Keratinocyte (primary cell): ENCODE measurements at regions not wholly inside any gene's neighbourhood (a gene's known extent, or its start where the extent isn't known, plus 50 kb on each side); places are given as distances from the start of the nearest gene placed in this dataset.

ENCODE experiments used
- DNase-seq: peaks from one replicate; pipeline ENCODE4 v3.0.0-alpha.2; 2011; ENCODE audit warnings: low read depth, missing footprints, low spot score
- FAIRE-seq: peaks from 2 replicates; lab custom pipeline; 2011; peaks lifted over from hg19 to GRCh38; lab: Jason Lieb, UNC
- H2AFZ ChIP-seq: 2 replicates; pipeline ENCODE4 v1.6.0; 2012; ENCODE audit warnings: low read length, control low read depth, inconsistent platforms; ENCODE audit not compliant: control insufficient read depth
- H3K27ac ChIP-seq: 2 replicates; pipeline ENCODE4 v1.5.1; 2011; ENCODE audit warnings: low read length; ENCODE audit not compliant: control insufficient read depth, insufficient read depth
- H3K27me3 ChIP-seq: 3 replicates; pipeline ENCODE4 v1.6.0; 2011; ENCODE audit warnings: low read length; ENCODE audit not compliant: control insufficient read depth, insufficient read depth; ENCODE audit errors: extremely low read depth
- H3K36me3 ChIP-seq, 2 experiments: 2 replicates in 1 of 2; 3 replicates in 1 of 2; pipeline ENCODE4 v1.5.1; 2011; ENCODE audit warnings: low read length in 2 of 2, mild to moderate bottlenecking in 1 of 2; ENCODE audit not compliant: control insufficient read depth in 2 of 2, insufficient read depth in 2 of 2; ENCODE audit errors: extremely low read depth in 1 of 2
- H3K4me1 ChIP-seq: 3 replicates; pipeline ENCODE4 v1.5.1; 2011; ENCODE audit warnings: low read length; ENCODE audit not compliant: control insufficient read depth, insufficient read depth; ENCODE audit errors: extremely low read depth
- H3K4me2 ChIP-seq: 3 replicates; pipeline ENCODE4 v1.6.0; 2011; ENCODE audit warnings: low read depth, low read length; ENCODE audit not compliant: control insufficient read depth, insufficient read depth; ENCODE audit errors: extremely low read depth
- H3K4me3 ChIP-seq, 3 experiments: fragments of 200-600 bp in 1 of 3; sonication (generic) in 1 of 3; 2 replicates in 2 of 3; 3 replicates in 1 of 3; pipeline ENCODE4 v1.5.1; 2011 to 2016; ENCODE audit warnings: low read length in 3 of 3, mild to moderate bottlenecking in 3 of 3, control low read depth in 2 of 3, inconsistent platforms in 1 of 3, low read depth in 1 of 3, mixed read lengths in 1 of 3, mixed run types in 1 of 3, moderate library complexity in 1 of 3; ENCODE audit not compliant: control insufficient read depth in 2 of 3, insufficient read depth in 2 of 3; ENCODE audit errors: extremely low read depth in 1 of 3
- H3K79me2 ChIP-seq: 2 replicates; pipeline ENCODE4 v1.6.0; 2012; ENCODE audit warnings: low read length; ENCODE audit not compliant: control insufficient read depth, insufficient read depth
- H3K9ac ChIP-seq: 3 replicates; pipeline ENCODE4 v1.6.0; 2011; ENCODE audit warnings: low read length; ENCODE audit not compliant: control insufficient read depth, insufficient read depth; ENCODE audit errors: extremely low read depth
- H3K9me1 ChIP-seq: 3 replicates; pipeline ENCODE4 v1.6.0; 2011; ENCODE audit warnings: low read length; ENCODE audit not compliant: control insufficient read depth, insufficient read depth; ENCODE audit errors: extremely low read depth
- H3K9me3 ChIP-seq: 2 replicates; pipeline ENCODE4 v1.5.1; 2012; ENCODE audit warnings: low read depth, low read length; ENCODE audit not compliant: control insufficient read depth
- H4K20me1 ChIP-seq: 3 replicates; pipeline ENCODE4 v1.6.0; 2011; ENCODE audit warnings: low read length; ENCODE audit not compliant: control insufficient read depth, insufficient read depth; ENCODE audit errors: extremely low read depth
- CTCF ChIP-seq, 3 experiments: IDR thresholded peaks in 1 of 3; conservative IDR thresholded peaks in 1 of 3; optimal IDR thresholded peaks in 1 of 3; 2 replicates in 2 of 3; 3 replicates in 1 of 3; pipeline versions ENCODE3 to v1.5.1; 2011; ENCODE audit warnings: low read length in 3 of 3, mild to moderate bottlenecking in 3 of 3, moderate library complexity in 2 of 3, control low read depth in 1 of 3, inconsistent platforms in 1 of 3; ENCODE audit not compliant: insufficient read depth in 2 of 3; ENCODE audit errors: extremely low read depth in 1 of 3
- EZH2 ChIP-seq: IDR thresholded peaks from one replicate; pipeline ENCODE4 v1.6.1; 2012; ENCODE audit warnings: inconsistent platforms, mild to moderate bottlenecking, low read length, moderate library complexity
- dilution Hi-C: fragments of 300-500 bp; cut with MboI; formaldehyde crosslinking; loops from one replicate; pipeline ENCODE4 v1.7.0; 2020; ENCODE audit warnings: low sequenced_read_pairs; ENCODE audit not compliant: extremely low pct_ligation_motif_present

DNA sequence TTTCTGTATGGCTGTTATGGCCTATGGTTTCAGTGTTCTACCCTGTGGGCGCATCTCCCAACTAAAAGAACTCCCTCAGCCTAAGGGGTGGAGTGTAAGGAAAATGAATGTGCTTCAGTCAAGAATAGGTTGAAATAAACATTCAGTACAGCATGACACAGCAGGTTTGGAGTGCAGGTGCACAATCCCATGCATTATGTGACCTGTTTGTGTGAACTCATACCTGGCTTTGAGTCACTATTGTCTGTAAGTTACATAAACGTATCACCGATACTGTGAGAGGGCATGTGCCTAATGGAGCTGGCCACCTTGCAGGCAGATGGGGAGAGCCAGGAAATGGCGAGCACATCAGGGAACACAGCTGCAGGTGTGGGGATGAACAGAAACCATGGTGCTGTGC is 216.0 kb downstream of the DSEL start:
- TF ChIP-seq CTCF (optimal IDR thresholded peaks at IDR 0.05 in 1 of 3, IDR thresholded peaks at IDR 0.05 in 1 of 3, conservative IDR thresholded peaks at IDR 0.05 in 1 of 3; ENCODE audit: extremely low read depth in 1 of 3, insufficient read depth in 2 of 3, low read length in 3 of 3): no peak
- no peak for TF ChIP-seq EZH2
- H2AFZ ChIP-seq: no peak overlapping the region
- H3K9ac ChIP-seq: no peak overlapping the region
- H3K4me1 ChIP-seq: no peaks in the 10 kb centered on the region
- no peaks in the 10 kb centered on the region for H3K9me1 ChIP-seq
- no peak overlapping the region for H3K4me2 ChIP-seq
- no peaks in the 10 kb centered on the region for H3K79me2 ChIP-seq
- no peaks in the 10 kb centered on the region for H4K20me1 ChIP-seq
- no peaks in the 10 kb centered on the region for H3K27me3 ChIP-seq
- dilution Hi-C loops: no loop called here
- FAIRE-seq (no peak), DNase-seq (no peak)
- H3K27ac ChIP-seq: no peak overlapping the region
- no peaks in the 10 kb centered on the region for H3K36me3 ChIP-seq
- no peak overlapping the region for H3K4me3 ChIP-seq
- no peaks in the 10 kb centered on the region for H3K9me3 ChIP-seq

DNA sequence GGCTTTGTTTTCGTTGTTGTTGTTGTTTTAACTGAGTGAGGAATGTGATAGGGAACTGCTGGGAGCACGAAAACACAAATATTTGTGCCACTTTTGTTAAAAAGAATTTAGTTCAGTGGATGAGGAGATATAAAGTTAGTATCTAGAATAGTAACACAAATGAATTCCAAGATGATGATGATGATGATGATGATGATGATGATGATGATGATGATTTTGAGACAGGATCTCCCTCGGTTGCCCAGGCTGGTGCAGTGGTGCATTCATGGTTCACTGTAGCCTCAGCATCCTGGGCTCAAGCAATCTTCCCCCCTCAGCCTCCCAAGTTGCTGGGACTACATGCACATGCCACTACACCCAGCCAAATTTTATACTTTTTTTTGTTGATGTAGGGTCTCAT is 223.7 kb downstream of the DSEL start:
- H3K9me1 ChIP-seq: no peaks in the 10 kb centered on the region
- no peak overlapping the region for H3K9ac ChIP-seq
- no peak overlapping the region for H3K4me3 ChIP-seq
- FAIRE-seq (no peak), DNase-seq (no peak)
- H3K4me2 ChIP-seq: no peak overlapping the region
- TF ChIP-seq EZH2 (no peak), CTCF (optimal IDR thresholded peaks at IDR 0.05 in 1 of 3, IDR thresholded peaks at IDR 0.05 in 1 of 3, conservative IDR thresholded peaks at IDR 0.05 in 1 of 3; ENCODE audit: extremely low read depth in 1 of 3, insufficient read depth in 2 of 3, low read length in 3 of 3) (no peak)
- H3K36me3 ChIP-seq: no peaks in the 10 kb centered on the region
- dilution Hi-C loops: no loop called here
- H4K20me1 ChIP-seq: no peaks in the 10 kb centered on the region
- H3K27ac ChIP-seq: no peak overlapping the region
- H2AFZ ChIP-seq: no peak overlapping the region
- no peaks in the 10 kb centered on the region for H3K27me3 ChIP-seq
- H3K4me1 ChIP-seq: no peaks in the 10 kb centered on the region
- H3K9me3 ChIP-seq: no peaks in the 10 kb centered on the region
- no peaks in the 10 kb centered on the region for H3K79me2 ChIP-seq
